Neutrophil (primary cell): ENCODE measurements at regions not wholly inside any gene's neighbourhood (a gene's known extent, or its start where the extent isn't known, plus 50 kb on each side); places are given as distances from the start of the nearest gene placed in this dataset.

ENCODE experiments used
- H3K27ac ChIP-seq: fragments of 200-600 bp; sonication (generic); 2 replicates; pipeline ENCODE4 v1.5.1; 2016; ENCODE audit warnings: mild to moderate bottlenecking, moderate library complexity
- H3K27me3 ChIP-seq: fragments of 200-600 bp; sonication (generic); 2 replicates; pipeline ENCODE4 v1.6.0; 2016; ENCODE audit warnings: mild to moderate bottlenecking
- H3K36me3 ChIP-seq: fragments of 200-600 bp; sonication (generic); 2 replicates; pipeline ENCODE4 v1.5.1; 2017
- H3K4me1 ChIP-seq, 2 experiments: fragments of 200-600 bp in 1 of 2; sonication (generic) in 1 of 2; 1 replicate in 1 of 2; 2 replicates in 1 of 2; pipeline versions ENCODE4 v1.5.1 to v1.6.1; 2013 to 2016; ENCODE audit warnings: low read depth in 1 of 2, low read length in 1 of 2, mild to moderate bottlenecking in 1 of 2, moderate library complexity in 1 of 2; ENCODE audit not compliant: control insufficient read depth in 1 of 2, insufficient read depth in 1 of 2
- H3K4me3 ChIP-seq, 2 experiments: fragments of 200-600 bp in 1 of 2; sonication (generic) in 1 of 2; 1 replicate in 1 of 2; 2 replicates in 1 of 2; pipeline ENCODE4 v1.5.1; 2013 to 2016; ENCODE audit warnings: low read depth in 1 of 2, low read length in 1 of 2, mild to moderate bottlenecking in 1 of 2, moderate library complexity in 1 of 2
- H3K9me3 ChIP-seq: fragments of 200-600 bp; sonication (generic); 2 replicates; pipeline ENCODE4 v1.5.1; 2016
- TF ChIP-seq, protein P1 (sequence below): fragments of 200-600 bp; sonication (generic); IDR thresholded peaks from 2 replicates; pipeline ENCODE4 v1.5.1; 2016; ENCODE audit warnings: antibody characterized with exemption

GRCh38 chr18:29969876-29970275, 1072.7 kb downstream of the DSC3 start:
- Histone ChIP-seq H3K4me3 (no peak overlapping the region), H3K4me1 (no peaks in the 10 kb centered on the region), H3K9me3 (no peaks in the 10 kb centered on the region), H3K27ac (no peak overlapping the region), H3K36me3 (no peaks in the 10 kb centered on the region), H3K27me3 (no peaks in the 10 kb centered on the region)
- TF ChIP-seq, protein P1, sequence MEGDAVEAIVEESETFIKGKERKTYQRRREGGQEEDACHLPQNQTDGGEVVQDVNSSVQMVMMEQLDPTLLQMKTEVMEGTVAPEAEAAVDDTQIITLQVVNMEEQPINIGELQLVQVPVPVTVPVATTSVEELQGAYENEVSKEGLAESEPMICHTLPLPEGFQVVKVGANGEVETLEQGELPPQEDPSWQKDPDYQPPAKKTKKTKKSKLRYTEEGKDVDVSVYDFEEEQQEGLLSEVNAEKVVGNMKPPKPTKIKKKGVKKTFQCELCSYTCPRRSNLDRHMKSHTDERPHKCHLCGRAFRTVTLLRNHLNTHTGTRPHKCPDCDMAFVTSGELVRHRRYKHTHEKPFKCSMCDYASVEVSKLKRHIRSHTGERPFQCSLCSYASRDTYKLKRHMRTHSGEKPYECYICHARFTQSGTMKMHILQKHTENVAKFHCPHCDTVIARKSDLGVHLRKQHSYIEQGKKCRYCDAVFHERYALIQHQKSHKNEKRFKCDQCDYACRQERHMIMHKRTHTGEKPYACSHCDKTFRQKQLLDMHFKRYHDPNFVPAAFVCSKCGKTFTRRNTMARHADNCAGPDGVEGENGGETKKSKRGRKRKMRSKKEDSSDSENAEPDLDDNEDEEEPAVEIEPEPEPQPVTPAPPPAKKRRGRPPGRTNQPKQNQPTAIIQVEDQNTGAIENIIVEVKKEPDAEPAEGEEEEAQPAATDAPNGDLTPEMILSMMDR, result no peak

DNA sequence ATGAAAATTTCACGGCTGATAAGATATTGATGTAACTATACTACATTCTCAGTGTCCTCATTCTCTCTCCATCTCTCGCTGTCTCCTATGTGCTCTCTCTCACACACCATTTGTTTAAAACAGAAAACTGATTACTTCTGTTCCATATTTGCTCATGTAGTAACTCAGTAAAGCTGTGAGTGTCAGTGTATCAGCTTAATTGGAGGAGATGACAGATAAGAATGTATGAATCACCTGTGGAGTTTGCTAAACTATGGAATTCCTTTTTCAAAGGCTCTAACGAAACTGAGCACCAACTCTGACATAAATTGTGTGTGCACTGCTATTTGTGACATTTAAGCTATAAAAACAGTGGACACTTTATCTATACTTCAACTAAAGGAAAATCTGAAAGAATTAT, 1080.0 kb downstream of the DSC3 start:
- Histone ChIP-seq H3K9me3 (no peaks in the 10 kb centered on the region), H3K27ac (no peak overlapping the region), H3K27me3 (no peaks in the 10 kb centered on the region), H3K4me1 (no peaks in the 10 kb centered on the region), H3K36me3 (no peaks in the 10 kb centered on the region), H3K4me3 (no peak overlapping the region)
- TF ChIP-seq, protein P1, result no peak

- Histone ChIP-seq H3K9me3 (no peaks in the 10 kb centered on the region), H3K27ac (no peak overlapping the region), H3K27me3 (no peaks in the 10 kb centered on the region), H3K4me3 (no peak overlapping the region), H3K36me3 (no peaks in the 10 kb centered on the region), H3K4me1 (no peaks in the 10 kb centered on the region)
- TF ChIP-seq, protein P1, result no peak
Measured at GRCh38 chr18:29960539-29960938, 1082.0 kb downstream of the DSC3 start.

DNA sequence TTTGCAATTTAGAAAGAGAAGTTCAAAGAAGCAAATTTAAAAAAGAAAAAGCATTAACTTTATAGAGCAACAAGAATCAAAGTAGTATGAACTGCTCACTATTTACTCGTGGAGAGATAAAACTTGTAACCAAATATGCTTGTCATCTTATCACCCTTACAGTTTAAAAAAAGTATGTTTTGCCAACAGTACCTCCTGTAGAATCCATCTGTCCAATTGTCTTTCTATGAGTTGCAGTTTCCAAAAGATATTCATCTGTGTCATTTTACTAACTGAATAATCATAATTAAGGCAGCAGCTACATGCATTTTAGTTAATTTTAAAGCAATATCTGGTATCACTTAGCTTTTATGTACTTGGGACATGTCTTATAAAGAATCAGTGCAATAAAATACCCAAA, 1112.3 kb downstream of the DSC3 start:
- Histone ChIP-seq H3K4me1 (no peaks in the 10 kb centered on the region), H3K4me3 (no peak overlapping the region), H3K27me3 (no peaks in the 10 kb centered on the region), H3K27ac (no peak overlapping the region), H3K36me3 (no peaks in the 10 kb centered on the region), H3K9me3 (no peaks in the 10 kb centered on the region)
- TF ChIP-seq, protein P1, result no peak

DNA sequence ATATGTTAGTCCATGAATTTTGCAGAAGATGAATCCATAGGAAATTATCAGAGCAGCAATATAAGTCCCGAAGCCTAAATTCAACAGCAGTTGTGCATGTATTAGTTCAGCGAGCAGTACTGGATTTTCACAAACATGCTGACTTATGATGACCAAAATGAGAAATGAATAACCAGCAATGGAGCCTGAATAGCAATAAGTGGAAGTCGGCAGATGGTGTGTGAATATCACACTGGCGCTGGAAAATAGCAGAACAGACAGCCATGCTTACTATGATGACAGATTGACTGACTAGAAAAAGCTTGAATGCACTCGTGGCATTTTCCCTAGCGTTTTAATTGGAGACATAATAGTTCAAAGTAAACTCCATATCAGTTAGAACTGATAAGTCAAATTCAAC, 1114.5 kb downstream of the DSC3 start:
- Histone ChIP-seq H3K4me1 (no peaks in the 10 kb centered on the region), H3K27me3 (no peaks in the 10 kb centered on the region), H3K4me3 (no peak overlapping the region), H3K36me3 (no peaks in the 10 kb centered on the region), H3K9me3 (no peaks in the 10 kb centered on the region), H3K27ac (no peak overlapping the region)
- TF ChIP-seq, protein P1, result no peak

DNA sequence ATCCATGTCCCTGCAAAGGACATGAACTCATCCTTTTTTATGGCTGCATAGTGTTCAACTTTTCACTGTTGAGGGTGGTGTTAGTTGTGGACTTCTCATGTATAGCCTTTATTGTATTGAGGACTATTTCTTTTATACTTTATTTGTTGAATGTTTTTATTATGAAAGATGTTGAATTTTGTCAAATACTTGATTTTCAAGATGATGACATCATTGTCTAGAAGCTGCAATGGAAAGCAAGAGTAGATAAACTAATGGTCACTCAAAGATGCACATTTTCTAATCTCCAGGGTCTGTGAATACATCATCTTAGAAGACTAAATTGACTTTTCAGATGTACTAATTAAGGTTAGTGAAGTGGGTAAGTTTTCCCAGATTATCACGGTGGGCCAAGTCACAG, 1117.0 kb downstream of the DSC3 start:
- no peak overlapping the region for H3K4me3 ChIP-seq
- TF ChIP-seq, protein P1, result no peak
- H3K36me3 ChIP-seq, result no peaks in the 10 kb centered on the region
- H3K27me3 ChIP-seq, result no peaks in the 10 kb centered on the region
- H3K9me3 ChIP-seq, result no peaks in the 10 kb centered on the region
- H3K4me1 ChIP-seq, result no peaks in the 10 kb centered on the region
- no peak overlapping the region for H3K27ac ChIP-seq
